Stimulated activated CD4-positive, alpha-beta T cell treated with anti-CD3 and anti-CD28 coated beads, TNF-alpha, amount 100 ng/mL, for 24 hours (primary cell): ENCODE measurements at regions not wholly inside any gene's neighbourhood (a gene's known extent, or its start where the extent isn't known, plus 50 kb on each side); places are given as distances from the start of the nearest gene placed in this dataset.

Source experiments
- DNase-seq, 3 experiments: peaks; one replicate each; pipeline ENCODE4 v3.0.0-alpha.2; 2020; ENCODE audit warnings: low read depth in 3 of 3

GRCh38 chr19:29397748-29398147 lies 128.0 kb upstream of the VSTM2B start:
- no peak for DNase-seq

GRCh38 chr19:29399804-29400203 lies 126.0 kb upstream of the VSTM2B start:
- no peak for DNase-seq

GRCh38 chr19:29400917-29401711 lies 124.7 kb upstream of the VSTM2B start:
- no peak for DNase-seq

- no peak for DNase-seq
These were observed 123.9 kb upstream of the VSTM2B start for GRCh38 chr19:29401712-29402421.

GRCh38 chr19:29402563-29402962 lies 123.2 kb upstream of the VSTM2B start:
- no peak for DNase-seq

- no peak for DNase-seq
These were observed 121.8 kb upstream of the VSTM2B start for GRCh38 chr19:29404015-29404414.

GRCh38 chr19:29404951-29405727 lies 120.7 kb upstream of the VSTM2B start:
- no peak for DNase-seq

GRCh38 chr19:29405728-29405995 lies 120.1 kb upstream of the VSTM2B start:
- no peak for DNase-seq

- no peak for DNase-seq
These were observed 116.5 kb upstream of the VSTM2B start for GRCh38 chr19:29409076-29409862.

GRCh38 chr19:29410601-29411000 lies 115.2 kb upstream of the VSTM2B start:
- no peak for DNase-seq

- DNase-seq = no peak
These were observed 114.6 kb upstream of the VSTM2B start for GRCh38 chr19:29411113-29411581.

- no peak for DNase-seq
These were observed 112.4 kb upstream of the VSTM2B start for GRCh38 chr19:29413435-29413834.

- DNase-seq = no peak
These were observed 110.3 kb upstream of the VSTM2B start for GRCh38 chr19:29415507-29415906.

GRCh38 chr19:29417048-29417447 lies 108.7 kb upstream of the VSTM2B start:
- DNase-seq = no peak

- DNase-seq = no peak
These were observed 107.6 kb upstream of the VSTM2B start for GRCh38 chr19:29418201-29418600.

- DNase-seq = no peak
These were observed 105.7 kb upstream of the VSTM2B start for GRCh38 chr19:29420065-29420464.

GRCh38 chr19:29420482-29421195 lies 105.2 kb upstream of the VSTM2B start:
- no peak for DNase-seq

GRCh38 chr19:29421196-29421545 lies 104.6 kb upstream of the VSTM2B start:
- no peak for DNase-seq

- no peak for DNase-seq
These were observed 103.7 kb upstream of the VSTM2B start for GRCh38 chr19:29422047-29422446.

- no peak for DNase-seq
These were observed 103.2 kb upstream of the VSTM2B start for GRCh38 chr19:29422486-29423085.

GRCh38 chr19:29428071-29428470 lies 97.7 kb upstream of the VSTM2B start:
- no peak for DNase-seq
